ENCODE measurements at regions not wholly inside any gene's neighbourhood (a gene's known extent, or its start where the extent isn't known, plus 50 kb on each side); places are given as distances from the start of the nearest gene placed in this dataset.

GRCh38 chrX:4706961-4707360 lies 993.5 kb upstream of the PRKX start:
- TF ChIP-seq CTCF (IDR thresholded peaks at IDR 0.05; ENCODE audit: poor library complexity, severe bottlenecking) (no peak), MXI1 (conservative IDR thresholded peaks at IDR 0.05; ENCODE audit: poor library complexity, severe bottlenecking) (no peak), RAD21 (conservative IDR thresholded peaks at IDR 0.05) (no peak), SMC3 (conservative IDR thresholded peaks at IDR 0.05; ENCODE audit: poor library complexity) (no peak), EP300 (conservative IDR thresholded peaks at IDR 0.05; ENCODE audit: poor library complexity, severe bottlenecking) (no peak), EZH2 (IDR thresholded peaks at IDR 0.05; ENCODE audit: borderline replicate concordance, insufficient read depth, low read length, poor library complexity, severe bottlenecking) (no peak), POLR2AphosphoS5 (IDR thresholded peaks at IDR 0.05) (no peak), TAF1 (IDR thresholded peaks at IDR 0.05; ENCODE audit: low read depth) (no peak), REST (IDR thresholded peaks at IDR 0.05; ENCODE audit: borderline replicate concordance) (no peak)
- Histone ChIP-seq H3K79me2 (replicated peaks; ENCODE audit: insufficient read depth, low read length) (no peaks in the 10 kb centered on the region), H3F3A (ENCODE audit: insufficient read depth, low read length, poor library complexity, severe bottlenecking) (no peaks in the 10 kb centered on the region), H3K27me3 (ENCODE audit: insufficient read depth, low read depth, low read length) (no peaks in the 10 kb centered on the region), H3K4me2 (ENCODE audit: low read length) (no peak overlapping the region), H3K36me3 (ENCODE audit: insufficient read depth, low read length) (no peaks in the 10 kb centered on the region), H2AFZ (ENCODE audit: low read depth, low read length) (no peak overlapping the region), H3K9me2 (ENCODE audit: insufficient read depth, low read length) (no peaks in the 10 kb centered on the region), H3K9me3 (ENCODE audit: low read length) (no peaks in the 10 kb centered on the region), H4K20me1 (ENCODE audit: insufficient read depth) (no peaks in the 10 kb centered on the region), H3K27ac (ENCODE audit: low read length) (no peak overlapping the region), H3K4me3 (ENCODE audit: low read length) (no peak overlapping the region), H3K9ac (ENCODE audit: low read length) (no peak overlapping the region)

- TF ChIP-seq CTCF (IDR thresholded peaks at IDR 0.05; ENCODE audit: poor library complexity, severe bottlenecking) (no peak), EZH2 (IDR thresholded peaks at IDR 0.05; ENCODE audit: borderline replicate concordance, insufficient read depth, low read length, poor library complexity, severe bottlenecking) (no peak), TAF1 (IDR thresholded peaks at IDR 0.05; ENCODE audit: low read depth) (no peak), REST (IDR thresholded peaks at IDR 0.05; ENCODE audit: borderline replicate concordance) (no peak), MXI1 (conservative IDR thresholded peaks at IDR 0.05; ENCODE audit: poor library complexity, severe bottlenecking) (no peak), POLR2AphosphoS5 (IDR thresholded peaks at IDR 0.05) (no peak), SMC3 (conservative IDR thresholded peaks at IDR 0.05; ENCODE audit: poor library complexity) (no peak), RAD21 (conservative IDR thresholded peaks at IDR 0.05) (no peak), EP300 (conservative IDR thresholded peaks at IDR 0.05; ENCODE audit: poor library complexity, severe bottlenecking) (no peak)
- Histone ChIP-seq H3K4me2 (ENCODE audit: low read length) (no peak overlapping the region), H3K4me3 (ENCODE audit: low read length) (no peak overlapping the region)
Observed at GRCh38 chrX:4690521-4690920, 977.1 kb upstream of the PRKX start.

More at GRCh38 chrX:4690521-4690920, 977.1 kb upstream of the PRKX start:
- Histone ChIP-seq H3K27ac (ENCODE audit: low read length) (no peak overlapping the region), H3K9me2 (ENCODE audit: insufficient read depth, low read length) (no peaks in the 10 kb centered on the region), H3K9me3 (ENCODE audit: low read length) (no peaks in the 10 kb centered on the region), H2AFZ (ENCODE audit: low read depth, low read length) (no peak overlapping the region), H4K20me1 (ENCODE audit: insufficient read depth) (no peaks in the 10 kb centered on the region), H3K79me2 (replicated peaks; ENCODE audit: insufficient read depth, low read length) (no peaks in the 10 kb centered on the region), H3K27me3 (ENCODE audit: insufficient read depth, low read depth, low read length) (no peaks in the 10 kb centered on the region), H3F3A (ENCODE audit: insufficient read depth, low read length, poor library complexity, severe bottlenecking) (no peaks in the 10 kb centered on the region), H3K9ac (ENCODE audit: low read length) (no peak overlapping the region), H3K36me3 (ENCODE audit: insufficient read depth, low read length) (no peaks in the 10 kb centered on the region)

All from neural cell (in vitro differentiated cells).